Caco-2 (cell line): ENCODE measurements at regions not wholly inside any gene's neighbourhood (a gene's known extent, or its start where the extent isn't known, plus 50 kb on each side); places are given as distances from the start of the nearest gene placed in this dataset.
"Not testable (repeated sequence)": the region's sequence is repeated elsewhere in the genome, so short reads cannot be mapped to it uniquely, and the experiment has no call there.

Experiments
- BruUV-seq: library from RNA; stranded (reverse); fragments of 400-500 nt; replicated peaks from 2 replicates; lab custom pipeline; 2021; lab: Mats Ljungman, UMichigan
- CTCF ChIA-PET: fragments of 300-600 bp; sonication (Branson Sonifier 250); formaldehyde crosslinking; loops from one replicate; lab custom pipeline; 2022; ENCODE audit warnings: antibody characterized with exemption; lab: Charles Lee
- POLR2A ChIA-PET: fragments of 300-600 bp; sonication (Branson Sonifier 250); formaldehyde crosslinking; loops from one replicate; lab custom pipeline; 2022; ENCODE audit warnings: antibody characterized with exemption; lab: Charles Lee
- DNase-seq, 2 experiments: peaks; one replicate each; pipeline versions ENCODE4 v3.0.0 to v3.0.0-alpha.2; 2020 to 2022
- H3K27me3 ChIP-seq: replicated peaks from 2 replicates; pipeline ENCODE4 v1.6.0; 2011; ENCODE audit warnings: low read length; ENCODE audit not compliant: control insufficient read depth, insufficient read depth
- H3K36me3 ChIP-seq: 2 replicates; pipeline ENCODE4 v1.5.1; 2011; ENCODE audit warnings: low read length; ENCODE audit not compliant: control insufficient read depth, insufficient read depth
- H3K4me1 ChIP-seq: fragments of 250-450 bp; sonication (Bioruptor Pico); 2 replicates; pipeline ENCODE4 v1.5.1; 2020; ENCODE audit warnings: mild to moderate bottlenecking
- H3K4me3 ChIP-seq: 2 replicates; pipeline ENCODE4 v1.5.1; 2011; ENCODE audit warnings: low read depth, mild to moderate bottlenecking, control low read depth, low read length
- H3K9me3 ChIP-seq: fragments of 250-450 bp; sonication (Bioruptor Pico); 2 replicates; pipeline ENCODE4 v1.5.1; 2020; ENCODE audit warnings: mild to moderate bottlenecking, moderate library complexity
- H3K27ac Mint-ChIP-seq: one replicate; pipeline ENCODE4 v1.8.0; 2022; ENCODE audit warnings: mixed read lengths; ENCODE audit not compliant: unreplicated experiment
- H3K27me3 Mint-ChIP-seq: one replicate; pipeline ENCODE4 v1.8.0; 2022; ENCODE audit warnings: mixed read lengths; ENCODE audit not compliant: insufficient read depth, unreplicated experiment
- H3K36me3 Mint-ChIP-seq: one replicate; pipeline ENCODE4 v1.8.0; 2022; ENCODE audit warnings: mild to moderate bottlenecking, mixed read lengths; ENCODE audit not compliant: insufficient read depth, unreplicated experiment
- H3K4me1 Mint-ChIP-seq: one replicate; pipeline ENCODE4 v1.8.0; 2022; ENCODE audit warnings: low read depth, mixed read lengths; ENCODE audit not compliant: unreplicated experiment
- H3K4me3 Mint-ChIP-seq: one replicate; pipeline ENCODE4 v1.8.0; 2022; ENCODE audit warnings: mild to moderate bottlenecking, moderate library complexity, mixed read lengths; ENCODE audit not compliant: unreplicated experiment
- H3K9me3 Mint-ChIP-seq: one replicate; pipeline ENCODE4 v1.8.0; 2022; ENCODE audit warnings: mixed read lengths; ENCODE audit not compliant: unreplicated experiment
- CTCF ChIP-seq, 2 experiments: fragments of 200-600 bp in 1 of 2; IDR thresholded peaks; 1 replicate in 1 of 2; 2 replicates in 1 of 2; pipeline versions ENCODE4 v1.5.1 to v1.8.0; 2011 to 2022; ENCODE audit warnings: antibody characterized with exemption in 1 of 2, control low read depth in 1 of 2, inconsistent platforms in 1 of 2, low read depth in 1 of 2, low read length in 1 of 2, mild to moderate bottlenecking in 1 of 2, moderate library complexity in 1 of 2; ENCODE audit not compliant: insufficient read depth in 1 of 2, severe bottlenecking in 1 of 2, unreplicated experiment in 1 of 2
- intact Hi-C: fragments of 100-400 bp; cut with micrococcal nuclease; formaldehyde crosslinking; loops from one replicate; pipeline ENCODE4 v1.10.0; 2022; ENCODE audit not compliant: unreplicated experiment

- Histone ChIP-seq H3K4me1 (no peaks in the 10 kb centered on the region), H3K4me3 (no peak overlapping the region), H3K36me3 (no peaks in the 10 kb centered on the region), H3K9me3 (no peaks in the 10 kb centered on the region), H3K27me3 (no peaks in the 10 kb centered on the region)
- Mint-ChIP-seq H3K9me3 (no peaks in the 10 kb centered on the region), H3K27me3 (no peaks in the 10 kb centered on the region), H3K36me3 (no peaks in the 10 kb centered on the region), H3K4me3 (no peak overlapping the region), H3K27ac (no peak overlapping the region), H3K4me1 (no peaks in the 10 kb centered on the region)
- TF ChIP-seq CTCF (IDR thresholded peaks at IDR 0.05; ENCODE audit: insufficient read depth in 1 of 2, low read depth in 1 of 2, low read length in 1 of 2, severe bottlenecking in 1 of 2, unreplicated experiment in 1 of 2): no peak
- intact Hi-C loops: no loop called here
- no peak for DNase-seq
- ChIA-PET POLR2A (no interaction called here), CTCF (no interaction called here)
- no TSS peak for BruUV-seq
These were observed 777.6 kb upstream of the NCAM2 start for GRCh38 chr21:20220586-20220985.

GRCh38 chr21:20221981-20222380 lies 776.2 kb upstream of the NCAM2 start:
- H3K9me3 Mint-ChIP-seq, H3K9me3 ChIP-seq, H3K4me3 Mint-ChIP-seq, H3K27me3 ChIP-seq, H3K4me1 ChIP-seq, H3K36me3 Mint-ChIP-seq, BruUV-seq, H3K27me3 Mint-ChIP-seq, H3K27ac Mint-ChIP-seq, DNase-seq, CTCF ChIA-PET, POLR2A ChIA-PET, H3K4me3 ChIP-seq, intact Hi-C loops, H3K4me1 Mint-ChIP-seq, H3K36me3 ChIP-seq: not testable (repeated sequence)

GRCh38 chr21:20236649-20237048 lies 761.6 kb upstream of the NCAM2 start:
- BruUV-seq, H3K27me3 ChIP-seq, intact Hi-C loops, CTCF ChIA-PET, H3K4me3 Mint-ChIP-seq, POLR2A ChIA-PET, H3K4me3 ChIP-seq, H3K27ac Mint-ChIP-seq, H3K4me1 Mint-ChIP-seq, DNase-seq, H3K27me3 Mint-ChIP-seq, H3K9me3 ChIP-seq, H3K4me1 ChIP-seq, H3K9me3 Mint-ChIP-seq, H3K36me3 ChIP-seq, H3K36me3 Mint-ChIP-seq: not testable (repeated sequence)

- H3K27me3 ChIP-seq: no peaks in the 10 kb centered on the region
- Mint-ChIP-seq H3K27me3 (no peaks in the 10 kb centered on the region), H3K36me3 (no peaks in the 10 kb centered on the region), H3K4me3 (no peak overlapping the region), H3K9me3 (no peaks in the 10 kb centered on the region), H3K27ac (no peak overlapping the region), H3K4me1 (no peaks in the 10 kb centered on the region)
- H3K36me3 ChIP-seq: no peaks in the 10 kb centered on the region
- no peak for DNase-seq
- no peaks in the 10 kb centered on the region for H3K4me1 ChIP-seq
- H3K4me3 ChIP-seq: no peak overlapping the region
- TF ChIP-seq CTCF (IDR thresholded peaks at IDR 0.05; ENCODE audit: insufficient read depth in 1 of 2, low read depth in 1 of 2, low read length in 1 of 2, severe bottlenecking in 1 of 2, unreplicated experiment in 1 of 2): no peak
- BruUV-seq: no TSS peak
- H3K9me3 ChIP-seq: no peaks in the 10 kb centered on the region
- POLR2A ChIA-PET: no interaction called here
- CTCF ChIA-PET: no interaction called here
- intact Hi-C loops: no loop called here
These were observed 748.8 kb upstream of the NCAM2 start for GRCh38 chr21:20249401-20249800.
